LoVo (cell line): ENCODE measurements at regions not wholly inside any gene's neighbourhood (a gene's known extent, or its start where the extent isn't known, plus 50 kb on each side); places are given as distances from the start of the nearest gene placed in this dataset.
"Not testable (repeated sequence)": the region's sequence is repeated elsewhere in the genome, so short reads cannot be mapped to it uniquely, and the experiment has no call there.

Source experiments
- DNase-seq: peaks from one replicate; pipeline ENCODE4 v3.0.0-alpha.2; 2016; ENCODE audit warnings: low spot score

GRCh38 chrX:19172741-19173140 lies 50.5 kb upstream of the ADGRG2 start:
- no peak for DNase-seq

DNA sequence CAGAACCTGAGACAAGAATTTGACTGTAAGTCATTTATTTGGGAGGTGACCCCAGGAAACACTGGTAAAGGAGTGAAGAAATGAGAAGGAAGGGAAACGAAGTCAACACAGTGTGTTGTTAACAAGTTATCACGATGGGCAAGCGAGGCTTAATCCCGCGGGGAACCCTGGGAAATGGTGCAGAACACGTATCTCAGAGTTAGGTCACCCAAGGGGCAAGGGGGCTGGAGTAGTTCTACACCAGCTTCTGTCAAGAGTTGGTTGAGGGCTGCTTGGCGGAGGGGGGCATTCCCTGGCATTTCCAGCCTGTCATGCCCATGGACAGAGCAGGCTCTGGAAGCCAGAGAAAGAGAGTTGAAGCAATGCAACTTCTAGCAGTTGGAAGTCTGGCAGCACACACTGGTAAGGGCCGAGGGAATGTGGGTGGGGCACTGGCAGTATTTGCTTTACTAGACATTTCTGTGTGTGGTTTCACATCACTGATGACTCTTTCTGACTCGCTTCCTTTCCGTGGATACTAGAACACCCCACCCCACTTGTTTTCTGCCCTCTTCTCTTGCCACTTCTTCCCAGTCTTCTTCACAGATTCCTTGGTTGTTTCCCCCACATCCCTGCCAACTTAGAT lies 52.2 kb upstream of the ADGRG2 start:
- peak; percentile 31 for DNase-seq

GRCh38 chrX:19176901-19177630 lies 54.8 kb upstream of the ADGRG2 start:
- no peak for DNase-seq

GRCh38 chrX:19177721-19178120 lies 55.5 kb upstream of the ADGRG2 start:
- no peak for DNase-seq

GRCh38 chrX:19178402-19178801 lies 56.1 kb upstream of the ADGRG2 start:
- no peak for DNase-seq

DNA sequence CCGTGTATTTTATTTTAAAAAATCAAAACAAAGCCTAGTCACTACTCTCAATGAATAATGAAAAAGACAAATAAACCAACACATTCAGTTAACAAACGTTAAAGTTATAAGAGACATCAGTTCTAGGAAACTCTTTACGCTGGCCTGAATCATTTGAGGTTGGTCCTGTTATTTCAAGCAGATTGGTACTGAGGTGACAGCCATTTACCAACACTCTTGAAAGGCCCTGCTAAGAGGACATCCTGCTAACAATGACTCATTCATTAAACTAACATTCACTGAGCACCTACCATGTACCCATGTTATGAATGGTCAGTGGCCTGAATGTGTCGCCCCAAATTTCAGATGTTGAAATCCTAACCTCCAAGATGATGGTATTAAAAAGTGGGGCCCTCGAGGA lies 57.1 kb upstream of the ADGRG2 start:
- DNase-seq, result no peak

- DNase-seq, result no peak
Measured at GRCh38 chrX:19181345-19181744, 59.1 kb upstream of the ADGRG2 start.

DNA sequence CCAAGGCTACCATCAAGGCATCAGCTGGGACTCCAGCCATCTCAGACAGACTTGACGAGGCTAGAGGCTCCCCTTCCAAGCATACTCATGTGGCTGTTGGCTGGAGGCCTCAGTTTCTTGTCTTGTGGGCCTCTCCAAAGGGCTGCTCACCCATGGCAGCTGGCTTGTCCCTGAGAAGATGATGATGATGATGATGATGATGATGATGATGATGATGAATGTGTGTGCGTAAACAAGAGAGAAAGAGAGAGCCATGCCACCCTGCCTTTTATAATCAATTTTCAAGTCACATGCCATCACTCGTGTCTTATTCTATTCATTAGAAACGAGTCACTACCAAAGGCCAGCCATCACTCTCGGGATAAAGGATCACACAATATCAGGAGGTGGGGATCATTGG lies 60.5 kb upstream of the ADGRG2 start:
- no peak for DNase-seq

GRCh38 chrX:19183761-19184477 lies 61.7 kb upstream of the ADGRG2 start:
- DNase-seq, result no peak

DNA sequence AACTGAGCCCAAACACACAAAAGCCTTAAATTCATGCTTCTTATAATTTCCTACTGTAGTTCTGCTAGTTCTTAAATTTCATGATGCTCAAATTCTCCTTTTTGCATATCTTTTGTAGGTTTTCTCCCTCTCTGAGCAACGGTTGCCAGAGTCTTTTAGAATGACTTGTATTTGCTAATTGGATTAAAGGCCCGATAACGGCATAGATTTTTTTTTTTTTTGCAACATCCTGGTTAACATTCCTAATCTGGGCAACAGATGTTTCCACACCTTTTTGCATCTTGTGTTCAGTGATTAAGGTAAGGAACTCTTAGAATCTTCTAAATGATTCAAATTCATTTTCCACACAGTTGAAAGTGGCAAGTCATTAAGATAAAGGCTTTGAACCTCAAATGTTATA lies 66.3 kb upstream of the ADGRG2 start:
- DNase-seq, result no peak

- no peak for DNase-seq
Measured at GRCh38 chrX:19190902-19191301, 68.6 kb upstream of the ADGRG2 start.

GRCh38 chrX:19193565-19193964 lies 71.3 kb upstream of the ADGRG2 start:
- no peak for DNase-seq

GRCh38 chrX:19194285-19195242 lies 72.3 kb upstream of the ADGRG2 start:
- DNase-seq, result no peak

GRCh38 chrX:19195243-19195610 lies 73.0 kb upstream of the ADGRG2 start:
- no peak for DNase-seq

DNA sequence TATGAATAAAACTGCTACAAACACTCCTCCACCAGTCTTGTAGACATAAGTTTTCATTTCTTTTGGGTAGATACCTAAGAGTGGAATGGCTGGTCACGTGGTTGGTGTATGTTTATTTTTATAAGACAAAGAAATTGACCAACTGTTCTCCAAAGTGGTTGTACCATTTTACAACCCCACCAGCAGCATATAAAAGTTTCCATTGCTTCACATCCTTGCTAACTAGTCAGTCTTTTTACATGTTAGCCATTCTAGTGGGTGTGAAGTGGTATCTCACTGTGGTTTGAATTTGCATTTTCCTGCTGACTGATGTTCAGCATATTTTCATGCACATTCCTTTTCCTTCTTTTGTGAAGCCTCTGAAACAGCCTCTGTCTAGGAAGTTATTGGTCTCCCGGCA lies 76.2 kb upstream of the ADGRG2 start:
- DNase-seq, result no peak

DNA sequence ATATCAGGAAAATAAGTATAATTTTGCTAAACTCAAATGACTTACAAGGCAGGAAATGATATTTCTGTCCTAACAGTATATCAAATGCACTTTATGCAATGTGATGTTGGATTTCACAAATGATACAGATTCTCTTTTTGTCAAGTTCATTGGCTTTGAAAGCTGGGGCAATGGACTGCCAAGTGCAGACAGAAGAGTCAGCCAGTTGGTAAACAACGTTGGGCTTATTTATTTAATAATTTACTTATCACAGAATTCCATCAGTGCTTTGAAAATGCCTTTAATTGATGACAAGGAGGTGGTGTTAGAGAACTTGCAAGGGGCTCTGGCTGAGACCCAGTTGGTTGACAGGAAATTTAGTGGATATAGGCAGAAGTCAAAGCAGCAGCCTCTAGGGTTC lies 79.9 kb upstream of the ADGRG2 start:
- no peak for DNase-seq

- no peak for DNase-seq
Measured at GRCh38 chrX:19204636-19205035, 82.4 kb upstream of the ADGRG2 start.

DNA sequence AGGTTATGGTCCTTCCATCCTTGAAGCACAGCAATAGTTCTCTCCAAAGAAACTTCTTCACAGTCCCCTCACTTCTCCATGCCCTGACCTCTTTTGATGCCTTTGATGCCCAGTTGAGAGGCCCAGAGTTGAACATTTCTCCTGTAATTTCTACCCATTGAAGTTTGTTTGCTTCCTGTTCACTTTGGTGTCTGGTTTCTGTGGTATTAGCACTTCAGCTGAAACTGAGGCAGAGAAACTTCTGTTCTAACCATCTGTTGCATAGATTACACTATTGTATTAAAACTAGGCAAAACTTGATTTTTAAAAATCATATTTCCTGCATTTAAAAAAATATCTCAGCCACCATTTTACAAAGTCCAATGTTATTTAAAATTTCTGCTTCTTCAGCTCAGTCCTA lies 89.8 kb upstream of the ADGRG2 start:
- no peak for DNase-seq

DNA sequence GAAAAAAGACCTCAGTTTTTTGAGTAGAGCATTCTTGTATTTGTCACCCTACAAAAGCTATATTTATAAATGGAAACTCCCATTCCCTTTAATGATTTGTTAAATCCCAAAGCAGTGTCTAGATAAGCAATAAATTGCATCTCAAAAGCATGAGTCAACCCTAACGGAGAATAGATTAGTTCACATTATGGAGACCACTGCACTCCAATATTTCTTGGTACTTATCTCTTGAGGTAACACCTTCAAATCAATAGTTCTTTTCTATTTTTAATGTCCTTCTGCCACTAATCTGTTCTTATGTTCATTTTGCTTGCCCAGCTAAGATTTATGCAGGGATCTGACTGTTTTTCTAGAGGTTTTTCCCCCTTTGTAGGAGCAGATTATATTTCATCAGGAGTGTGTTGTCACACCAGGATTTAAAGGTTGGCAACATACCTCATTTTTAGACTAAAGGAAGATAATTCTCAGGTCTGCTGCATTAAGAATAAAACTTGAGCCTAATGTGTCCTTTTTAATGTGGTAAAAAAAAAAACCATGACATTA lies 91.4 kb upstream of the ADGRG2 start:
- no peak for DNase-seq

DNA sequence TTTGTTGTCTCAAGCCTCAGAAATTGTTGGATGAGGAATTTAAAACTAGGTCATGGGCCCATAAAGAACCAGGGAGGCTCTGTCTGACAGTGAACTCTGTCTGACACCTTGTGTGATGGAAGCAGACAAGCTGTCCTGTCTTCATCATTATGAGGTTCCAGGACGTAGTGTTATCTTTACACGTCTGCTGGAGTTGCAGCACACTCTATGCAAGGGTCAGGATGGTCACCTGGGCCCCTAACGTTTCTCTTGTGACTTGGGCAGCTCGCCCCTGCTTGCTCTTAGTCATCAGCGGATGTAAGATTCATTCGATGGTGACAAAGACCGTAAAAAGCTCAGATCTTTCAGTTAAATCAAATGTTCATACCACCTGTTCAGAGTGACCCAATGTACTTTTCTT lies 92.0 kb upstream of the ADGRG2 start:
- no peak for DNase-seq

DNA sequence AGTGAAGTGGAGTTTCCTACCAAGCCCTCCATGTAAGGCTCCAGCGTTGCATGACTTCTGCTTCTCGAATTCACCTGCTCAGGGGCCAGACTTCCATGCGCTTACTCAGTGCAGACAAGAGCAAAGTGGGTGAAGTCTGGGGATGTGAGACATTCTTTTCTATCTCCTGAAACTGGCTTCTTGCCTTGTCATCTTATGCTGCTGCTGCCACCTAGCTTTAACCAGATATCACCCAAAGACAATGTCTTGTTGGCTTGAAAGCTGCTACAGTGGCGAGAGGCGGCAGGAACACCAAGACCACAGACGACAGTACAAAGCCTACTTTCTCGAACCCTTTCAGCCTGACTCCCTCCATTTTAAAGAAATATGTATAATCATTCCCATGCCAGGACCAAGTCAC lies 103.6 kb upstream of the ADGRG2 start:
- DNase-seq, result no peak

DNA sequence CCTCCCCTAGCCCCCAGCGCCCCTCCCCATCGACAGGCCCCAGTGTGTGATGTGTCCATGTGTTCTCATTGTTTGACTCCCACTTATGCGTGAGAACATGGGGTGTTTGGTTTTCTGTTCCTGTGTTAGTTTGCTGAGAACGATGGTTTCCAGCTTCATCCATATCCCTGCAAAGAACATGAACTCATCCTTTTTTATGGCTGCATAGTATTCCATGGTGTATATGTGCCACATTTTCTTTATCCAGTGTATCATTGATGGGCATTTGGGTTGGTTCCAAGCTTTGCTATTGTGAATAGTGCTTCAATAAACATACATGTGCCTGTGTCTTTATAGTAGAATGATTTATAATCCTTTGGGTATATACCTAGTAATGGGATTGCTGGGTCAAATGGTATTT lies 107.6 kb upstream of the ADGRG2 start:
- not testable (repeated sequence) for DNase-seq
